Skeletal muscle tissue (tissue), 3 donors: ENCODE measurements at regions not wholly inside any gene's neighbourhood (a gene's known extent, or its start where the extent isn't known, plus 50 kb on each side); places are given as distances from the start of the nearest gene placed in this dataset.

ENCODE experiments used
- H3K27ac ChIP-seq: one replicate; pipeline ENCODE4 v1.7.0; 2013; ENCODE audit warnings: mild to moderate bottlenecking, low read depth, low read length, inconsistent platforms
- H3K27me3 ChIP-seq, 3 donors: one replicate each; pipeline ENCODE4 v1.7.0; 2013; ENCODE audit warnings: low read length in 3 of 3; ENCODE audit not compliant: control insufficient read depth in 3 of 3, insufficient read depth in 3 of 3
- H3K36me3 ChIP-seq, 3 donors: one replicate each; pipeline ENCODE4 v1.7.0; 2013; ENCODE audit warnings: low read length in 3 of 3; ENCODE audit not compliant: control insufficient read depth in 3 of 3, insufficient read depth in 3 of 3
- H3K4me1 ChIP-seq, 3 donors: one replicate each; pipeline ENCODE4 v1.7.0; 2013; ENCODE audit warnings: low read length in 3 of 3, mild to moderate bottlenecking in 3 of 3; ENCODE audit not compliant: control insufficient read depth in 3 of 3, insufficient read depth in 3 of 3
- H3K4me3 ChIP-seq, 3 donors: one replicate each; pipeline ENCODE4 v1.7.0; 2013; ENCODE audit warnings: low read length in 3 of 3
- H3K9ac ChIP-seq, 3 donors: one replicate each; pipeline ENCODE4 v1.7.0; 2013; ENCODE audit warnings: low read length in 3 of 3, mild to moderate bottlenecking in 3 of 3, moderate library complexity in 2 of 3, low read depth in 1 of 3
- H3K9me3 ChIP-seq, 3 donors: one replicate each; pipeline ENCODE4 v1.7.0; 2013; ENCODE audit warnings: low read length in 3 of 3; ENCODE audit not compliant: control insufficient read depth in 3 of 3
- donor health status: Osteomylitis.

GRCh38 chr16:55380485-55380884, 56.5 kb downstream of the IRX6 start:
- Histone ChIP-seq H3K27ac (peak overlapping the region; percentile 80), H3K36me3 (no peaks in the 10 kb centered on the region), H3K4me1 (peaks cover 2 to 13% (median 8%) of the 10 kb centered on the region in 3 donors), H3K4me3 (no peak overlapping the region), H3K27me3 (no peaks in the 10 kb centered on the region), H3K9ac (no peak overlapping the region), H3K9me3 (no peaks in the 10 kb centered on the region)

DNA sequence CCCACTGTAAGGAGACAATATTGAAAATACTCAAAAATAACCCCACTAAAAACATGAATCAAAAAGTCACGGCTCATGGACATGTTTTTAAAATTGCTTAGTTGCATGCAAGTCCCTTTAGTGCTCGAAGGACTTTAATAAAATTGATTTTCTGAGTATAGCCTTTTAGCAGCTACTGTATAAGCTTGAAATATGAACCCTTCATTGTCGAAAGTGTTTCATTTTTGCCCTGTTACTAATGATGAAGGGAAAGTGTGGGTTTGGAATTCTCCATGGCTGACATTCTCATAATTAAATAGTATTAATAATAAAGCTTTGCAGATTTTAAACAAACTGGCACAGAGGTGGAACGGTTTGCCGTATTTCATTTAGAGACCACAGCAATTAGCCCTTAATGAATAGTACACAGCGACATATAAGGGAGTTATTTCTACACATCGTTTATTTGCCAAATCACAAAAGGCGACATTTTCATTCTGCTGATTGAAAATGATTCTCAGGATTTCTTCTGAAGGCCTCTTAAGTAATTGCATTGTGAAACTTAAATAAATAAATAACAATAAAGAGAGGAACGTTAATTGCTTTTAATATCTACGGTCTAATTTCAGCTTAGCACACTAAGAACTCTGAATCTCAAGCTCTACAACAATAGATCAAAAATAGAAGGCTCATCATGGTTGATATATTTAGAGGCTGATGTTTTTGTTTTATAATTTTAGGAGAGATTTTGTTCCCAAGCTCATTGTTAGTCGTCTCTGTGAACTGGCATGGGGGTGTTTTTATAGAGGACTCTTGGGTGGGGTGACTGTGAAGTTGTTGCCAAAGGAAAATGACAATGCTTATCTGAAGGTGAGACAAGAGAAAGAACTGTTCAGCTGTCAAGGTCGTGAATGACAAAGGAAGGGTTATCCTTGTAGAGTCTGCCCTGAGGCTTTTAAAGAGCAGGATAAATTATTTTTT, 60.6 kb downstream of the IRX6 start:
- no peak overlapping the region for H3K4me3 ChIP-seq
- H3K27me3 ChIP-seq, result no peaks in the 10 kb centered on the region
- no peak overlapping the region for H3K9ac ChIP-seq
- peak overlapping the region; percentile 61 for H3K27ac ChIP-seq
- no peaks in the 10 kb centered on the region for H3K9me3 ChIP-seq
- peaks cover 2 to 11% (median 11%) of the 10 kb centered on the region in 3 donors for H3K4me1 ChIP-seq
- H3K36me3 ChIP-seq, result no peaks in the 10 kb centered on the region

DNA sequence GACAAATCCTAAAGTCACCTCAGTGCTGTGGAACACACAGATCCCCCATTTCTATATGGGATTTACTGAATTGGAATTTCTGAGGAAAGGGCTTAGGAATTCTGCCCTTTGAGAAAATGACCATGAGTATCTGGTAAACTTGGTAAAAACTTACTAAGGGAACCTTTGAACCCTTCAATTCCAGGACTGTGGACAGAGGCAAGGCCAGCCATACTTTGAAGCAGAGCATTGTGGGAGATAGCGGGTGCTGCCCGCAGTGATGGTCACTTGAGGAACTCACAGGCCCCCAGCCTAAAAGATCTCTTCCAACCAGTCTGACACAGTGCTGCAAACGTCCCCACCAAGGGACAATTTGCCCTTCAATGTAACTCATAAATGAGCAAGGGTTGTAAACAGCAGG, 61.4 kb downstream of the IRX6 start:
- no peak overlapping the region for H3K9ac ChIP-seq
- H3K4me1 ChIP-seq, result peaks cover 0 to 7% (median 5%) of the 10 kb centered on the region in 3 donors
- no peaks in the 10 kb centered on the region for H3K27me3 ChIP-seq
- H3K9me3 ChIP-seq, result no peaks in the 10 kb centered on the region
- no peak overlapping the region for H3K4me3 ChIP-seq
- H3K27ac ChIP-seq, result peak overlapping the region; percentile 61
- no peaks in the 10 kb centered on the region for H3K36me3 ChIP-seq

- no peak overlapping the region for H3K4me3 ChIP-seq
- H3K4me1 ChIP-seq, result peaks cover 0 to 7% (median 5%) of the 10 kb centered on the region in 3 donors
- no peaks in the 10 kb centered on the region for H3K36me3 ChIP-seq
- no peak overlapping the region for H3K9ac ChIP-seq
- H3K27me3 ChIP-seq, result no peaks in the 10 kb centered on the region
- peak overlapping the region; percentile 23 for H3K27ac ChIP-seq
- H3K9me3 ChIP-seq, result no peaks in the 10 kb centered on the region
These were observed 62.7 kb downstream of the IRX6 start for GRCh38 chr16:55386534-55387296.

DNA sequence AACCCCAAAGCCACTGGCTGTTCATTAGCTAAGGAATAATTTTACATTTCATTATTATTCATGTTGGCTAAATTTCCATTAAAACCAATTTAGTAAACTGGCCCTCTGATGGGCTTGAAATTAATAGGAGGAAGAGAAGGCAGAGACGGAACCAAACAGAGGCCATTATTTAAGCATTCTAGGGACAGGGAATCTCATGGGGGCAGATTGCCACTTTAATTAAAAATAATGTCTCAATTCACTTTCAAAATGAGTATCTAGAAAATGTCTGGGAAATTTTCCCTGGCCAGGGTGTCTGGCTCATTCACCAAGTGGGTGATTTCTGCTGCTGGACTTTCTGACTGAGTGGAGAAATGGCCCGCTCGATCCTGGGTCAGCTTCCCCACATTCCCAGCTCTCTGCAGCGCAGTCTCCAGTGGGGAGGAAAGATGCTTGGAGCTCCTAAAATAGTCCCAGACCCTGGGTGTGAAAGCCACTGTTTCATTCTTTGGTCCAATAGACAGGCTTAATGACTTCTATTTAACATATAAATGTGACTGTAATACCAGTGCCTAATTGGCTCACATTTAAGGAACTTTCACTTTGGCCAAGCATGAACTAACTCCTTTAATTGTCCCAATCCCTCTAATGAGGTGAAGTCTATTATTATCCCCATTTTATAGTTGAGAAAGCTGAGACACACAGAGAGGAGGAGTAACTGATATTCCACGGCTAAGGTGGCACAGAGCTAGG, 64.3 kb downstream of the IRX6 start:
- Histone ChIP-seq H3K9me3 (no peaks in the 10 kb centered on the region), H3K4me1 (peaks cover 0 to 7% (median 5%) of the 10 kb centered on the region in 3 donors), H3K36me3 (no peaks in the 10 kb centered on the region), H3K9ac (no peak overlapping the region), H3K27ac (peak overlapping the region; percentile 5), H3K27me3 (no peaks in the 10 kb centered on the region), H3K4me3 (no peak overlapping the region)

- H3K27ac ChIP-seq, result peak overlapping the region; percentile 85
- peak overlapping the region in 2 of 3 donors; percentile 29 to 45 for H3K4me3 ChIP-seq
- H3K4me1 ChIP-seq, result peaks cover 0 to 5% (median 4%) of the 10 kb centered on the region in 3 donors
These were observed 65.5 kb downstream of the IRX6 start for GRCh38 chr16:55389426-55390073.

GRCh38 chr16:55390630-55391237, 66.7 kb downstream of the IRX6 start:
- H3K36me3 ChIP-seq, result no peaks in the 10 kb centered on the region
- H3K4me3 ChIP-seq, result peak overlapping the region in 2 of 3 donors; percentile 29 to 45
- H3K4me1 ChIP-seq, result peaks cover 0 to 5% (median 0%) of the 10 kb centered on the region in 3 donors
- H3K9me3 ChIP-seq, result no peaks in the 10 kb centered on the region
- H3K27ac ChIP-seq, result peak overlapping the region; percentile 85
- H3K9ac ChIP-seq, result peak overlapping the region in 2 of 3 donors; percentile 46 to 71
- H3K27me3 ChIP-seq, result no peaks in the 10 kb centered on the region

More at GRCh38 chr16:55389426-55390073, 65.5 kb downstream of the IRX6 start:
- Histone ChIP-seq H3K9ac (peak overlapping the region in 2 of 3 donors; percentile 46 to 71), H3K9me3 (no peaks in the 10 kb centered on the region), H3K27me3 (no peaks in the 10 kb centered on the region), H3K36me3 (no peaks in the 10 kb centered on the region)

DNA sequence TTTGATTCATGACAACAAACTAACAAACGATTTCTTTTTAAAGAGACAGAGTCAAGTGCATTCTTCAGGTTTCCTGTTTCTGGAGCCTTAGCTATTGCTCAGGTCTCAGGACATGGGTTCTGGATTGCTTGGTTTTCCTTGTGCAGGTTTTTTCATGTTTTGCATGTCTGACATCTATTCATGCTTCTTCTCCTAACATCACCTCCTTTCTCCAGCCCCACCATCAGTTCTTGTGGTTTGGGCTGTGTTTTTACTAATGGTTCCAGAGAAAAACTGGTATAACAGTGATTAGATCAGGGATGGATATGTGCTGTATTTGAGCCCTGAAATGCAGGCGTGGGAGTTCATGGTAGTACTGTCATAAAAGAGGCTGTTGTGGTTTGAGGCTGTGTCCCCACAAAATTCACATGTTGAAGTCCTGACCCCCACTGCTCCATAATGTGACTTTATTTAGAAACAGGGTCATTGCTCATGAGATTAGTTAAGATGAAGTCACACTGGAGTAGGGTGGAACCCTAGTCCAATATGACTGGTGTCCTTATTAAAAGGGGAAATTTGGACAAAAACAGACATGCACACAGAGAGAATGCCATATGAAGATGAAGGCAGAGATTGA, 67.9 kb downstream of the IRX6 start:
- H3K36me3 ChIP-seq, result no peaks in the 10 kb centered on the region
- H3K4me1 ChIP-seq, result peaks cover 0 to 5% (median 0%) of the 10 kb centered on the region in 3 donors
- no peaks in the 10 kb centered on the region for H3K9me3 ChIP-seq
- peak overlapping the region in 1 of 3 donors; percentile 42 for H3K4me3 ChIP-seq
- peak overlapping the region; percentile 85 for H3K27ac ChIP-seq
- H3K9ac ChIP-seq, result peak overlapping the region in 2 of 3 donors; percentile 46 to 60
- H3K27me3 ChIP-seq, result no peaks in the 10 kb centered on the region
